ENCODE measurements at regions not wholly inside any gene's neighbourhood (a gene's known extent, or its start where the extent isn't known, plus 50 kb on each side); places are given as distances from the start of the nearest gene placed in this dataset.

DNA sequence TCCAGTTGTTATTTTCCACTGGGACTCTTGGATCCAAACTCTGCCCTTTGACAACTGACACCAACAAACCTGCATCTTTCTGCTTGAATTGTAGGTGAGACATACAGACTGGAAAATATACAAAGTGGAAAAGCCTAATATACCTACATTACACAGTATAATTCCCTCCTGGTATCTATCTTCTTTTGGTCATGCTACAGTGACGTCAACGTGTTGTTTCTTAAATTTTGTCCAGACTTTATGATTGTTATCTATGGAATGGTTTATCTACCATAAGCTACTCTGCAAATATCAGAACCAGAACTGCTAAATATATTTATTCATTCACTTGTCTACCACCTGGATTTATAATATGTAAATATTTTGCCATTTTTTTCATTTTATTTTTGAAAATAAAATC lies 264.3 kb upstream of the ZPLD1 start:
- H3K4me3 ChIP-seq (replicated peaks; ENCODE audit: low read depth, low read length): no peak overlapping the region
- DNase-seq (ENCODE audit: extremely low read depth, low read depth): no peak
- TF ChIP-seq CTCF (IDR thresholded peaks at IDR 0.05; ENCODE audit: low read depth, low read length, missing control alignments): no peak

GRCh38 chr3:102174312-102174712 lies 260.5 kb upstream of the ZPLD1 start:
- no peak for TF ChIP-seq CTCF (IDR thresholded peaks at IDR 0.05; ENCODE audit: low read depth, low read length, missing control alignments)
- H3K4me3 ChIP-seq (replicated peaks; ENCODE audit: low read depth, low read length): no peak overlapping the region
- no peak for DNase-seq (ENCODE audit: extremely low read depth, low read depth)

DNA sequence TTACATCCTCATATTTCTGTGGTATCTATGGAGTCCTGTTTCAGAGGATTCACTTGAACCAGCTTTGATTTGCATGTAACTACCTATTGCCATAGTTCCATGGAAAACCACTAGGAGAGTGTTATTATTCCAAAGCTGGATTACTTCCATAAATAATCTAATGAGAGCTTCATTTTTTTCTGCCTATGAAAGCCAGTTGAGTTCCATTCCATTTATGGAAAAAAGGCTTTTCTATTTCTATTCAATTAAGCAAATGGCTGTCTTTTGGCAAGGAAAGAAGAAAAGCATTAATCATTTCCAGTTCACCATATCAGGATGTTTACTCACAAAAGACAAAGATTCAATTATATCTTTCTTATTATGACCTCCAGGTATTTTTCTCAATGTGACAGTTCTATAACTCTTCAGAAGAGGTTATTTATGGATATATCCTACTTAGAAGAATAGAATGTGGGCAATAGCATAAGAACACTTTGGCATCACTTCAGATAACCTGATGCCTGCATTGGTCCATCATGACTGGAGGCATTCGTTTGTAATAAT lies 259.9 kb upstream of the ZPLD1 start:
- no peak for DNase-seq (ENCODE audit: extremely low read depth, low read depth)
- no peak overlapping the region for H3K4me3 ChIP-seq (replicated peaks; ENCODE audit: low read depth, low read length)
- no peak for TF ChIP-seq CTCF (IDR thresholded peaks at IDR 0.05; ENCODE audit: low read depth, low read length, missing control alignments)

DNA sequence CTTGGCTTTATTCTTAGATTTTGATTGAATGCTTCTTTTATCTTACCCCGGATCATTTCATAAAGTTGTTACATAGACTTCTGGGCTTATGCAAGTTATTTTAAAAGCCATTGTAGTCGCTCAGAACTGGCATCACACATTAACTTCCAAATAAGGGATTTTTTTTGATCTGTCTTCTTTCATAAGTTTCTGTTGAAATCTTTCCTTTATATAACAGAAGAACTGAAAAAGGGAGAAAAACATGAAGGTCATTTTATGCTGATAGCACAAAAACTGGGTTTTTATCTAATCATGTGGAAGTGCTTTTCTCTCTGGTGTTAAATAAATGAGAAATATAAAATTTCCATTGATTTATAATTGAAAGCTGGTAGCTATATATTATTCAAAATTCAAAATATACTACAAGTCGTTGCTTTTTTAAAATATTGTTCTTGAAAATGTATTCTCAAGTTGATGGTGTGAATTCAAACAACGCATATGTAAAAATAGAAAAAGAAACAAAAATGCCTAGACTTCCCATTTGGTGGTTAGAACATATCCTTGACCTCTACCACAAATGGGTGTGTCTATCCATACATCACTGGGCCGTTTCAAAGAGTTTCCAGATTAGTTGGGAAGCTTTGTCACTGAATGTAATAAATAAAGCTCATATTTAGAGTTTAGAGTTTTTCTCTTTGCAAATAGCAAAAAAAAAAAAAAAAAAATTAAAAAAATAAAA lies 258.3 kb upstream of the ZPLD1 start:
- H3K4me3 ChIP-seq (replicated peaks; ENCODE audit: low read depth, low read length): no peak overlapping the region
- no peak for DNase-seq (ENCODE audit: extremely low read depth, low read depth)
- no peak for TF ChIP-seq CTCF (IDR thresholded peaks at IDR 0.05; ENCODE audit: low read depth, low read length, missing control alignments)

- TF ChIP-seq CTCF (IDR thresholded peaks at IDR 0.05; ENCODE audit: low read depth, low read length, missing control alignments): no peak
- no peak overlapping the region for H3K4me3 ChIP-seq (replicated peaks; ENCODE audit: low read depth, low read length)
- DNase-seq (ENCODE audit: extremely low read depth, low read depth): no peak
Measured at GRCh38 chr3:102177075-102177755, 257.6 kb upstream of the ZPLD1 start.

- no peak for TF ChIP-seq CTCF (IDR thresholded peaks at IDR 0.05; ENCODE audit: low read depth, low read length, missing control alignments)
- DNase-seq (ENCODE audit: extremely low read depth, low read depth): no peak
- no peak overlapping the region for H3K4me3 ChIP-seq (replicated peaks; ENCODE audit: low read depth, low read length)
Measured at GRCh38 chr3:102178817-102179216, 256.0 kb upstream of the ZPLD1 start.

Measured in HFF-Myc (cell line).